NK-92 treated with Interleukin-12 subunit alpha and Interleukin-12 subunit beta, amount 100 ng/mL, for 24 hours (cell line): ENCODE measurements at regions not wholly inside any gene's neighbourhood (a gene's known extent, or its start where the extent isn't known, plus 50 kb on each side); places are given as distances from the start of the nearest gene placed in this dataset.
"Not testable (repeated sequence)": the region's sequence is repeated elsewhere in the genome, so short reads cannot be mapped to it uniquely, and the experiment has no call there.

Experiments used
- DNase-seq: peaks from one replicate; lab custom pipeline; 2025; lab: John Stamatoyannopoulos, UW

DNA sequence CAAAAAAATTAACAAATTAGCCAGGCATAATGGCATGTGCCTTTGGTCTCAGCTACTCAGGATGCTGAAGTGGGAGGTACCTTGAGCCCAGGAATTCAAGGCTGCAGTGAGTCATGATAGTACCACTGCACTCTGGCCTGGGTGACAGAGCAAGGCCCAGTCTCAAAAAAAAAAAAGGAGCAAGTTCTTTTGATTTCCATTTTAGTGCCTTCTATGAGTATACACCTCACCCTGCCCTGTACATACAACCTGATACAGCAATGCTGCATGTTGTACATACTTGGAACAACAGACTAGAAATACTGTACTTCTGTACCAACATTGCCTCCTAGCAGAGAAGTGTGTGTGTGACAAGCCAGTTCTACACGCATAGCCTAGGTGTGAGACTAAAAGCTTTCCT lies 97.3 kb upstream of the CARMIL1 start:
- DNase-seq, result no peak

DNA sequence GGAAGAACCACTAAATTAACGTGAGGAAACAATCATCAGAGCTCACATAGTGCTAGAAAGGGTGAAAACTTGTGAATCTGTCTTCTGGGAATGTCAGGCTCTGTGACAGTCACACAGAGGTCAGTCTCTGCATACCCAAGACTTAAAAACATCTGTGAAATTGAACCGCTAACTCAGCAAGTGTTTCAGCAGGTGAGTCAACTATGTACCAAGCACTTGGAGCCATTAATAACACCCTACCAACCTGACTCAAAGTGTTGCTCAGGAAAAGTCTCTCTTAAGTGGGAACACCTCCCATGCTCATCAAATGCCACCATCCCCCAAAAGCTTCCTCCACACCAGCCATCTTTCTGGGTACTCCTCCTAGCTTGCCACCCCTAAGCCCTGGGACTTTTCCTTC lies 92.3 kb upstream of the CARMIL1 start:
- DNase-seq, result no peak

DNA sequence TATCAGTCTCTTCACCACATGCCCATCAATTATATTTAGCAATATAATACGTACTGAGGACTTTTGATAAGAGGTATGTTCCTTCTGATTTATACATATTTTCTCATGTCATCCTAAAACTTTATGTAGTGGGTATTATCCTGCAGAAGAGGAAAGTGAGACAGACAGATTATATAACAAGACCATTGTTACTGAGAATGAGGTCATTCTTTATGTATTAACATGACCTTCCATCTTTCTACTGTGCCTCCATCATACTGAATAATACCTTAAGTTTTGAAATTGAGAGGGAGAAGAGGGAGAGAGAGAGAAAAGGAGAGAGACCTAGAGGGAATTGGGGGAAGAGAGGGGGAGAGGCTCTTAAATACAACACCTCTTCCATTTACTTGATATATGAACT lies 90.9 kb upstream of the CARMIL1 start:
- no peak for DNase-seq

DNA sequence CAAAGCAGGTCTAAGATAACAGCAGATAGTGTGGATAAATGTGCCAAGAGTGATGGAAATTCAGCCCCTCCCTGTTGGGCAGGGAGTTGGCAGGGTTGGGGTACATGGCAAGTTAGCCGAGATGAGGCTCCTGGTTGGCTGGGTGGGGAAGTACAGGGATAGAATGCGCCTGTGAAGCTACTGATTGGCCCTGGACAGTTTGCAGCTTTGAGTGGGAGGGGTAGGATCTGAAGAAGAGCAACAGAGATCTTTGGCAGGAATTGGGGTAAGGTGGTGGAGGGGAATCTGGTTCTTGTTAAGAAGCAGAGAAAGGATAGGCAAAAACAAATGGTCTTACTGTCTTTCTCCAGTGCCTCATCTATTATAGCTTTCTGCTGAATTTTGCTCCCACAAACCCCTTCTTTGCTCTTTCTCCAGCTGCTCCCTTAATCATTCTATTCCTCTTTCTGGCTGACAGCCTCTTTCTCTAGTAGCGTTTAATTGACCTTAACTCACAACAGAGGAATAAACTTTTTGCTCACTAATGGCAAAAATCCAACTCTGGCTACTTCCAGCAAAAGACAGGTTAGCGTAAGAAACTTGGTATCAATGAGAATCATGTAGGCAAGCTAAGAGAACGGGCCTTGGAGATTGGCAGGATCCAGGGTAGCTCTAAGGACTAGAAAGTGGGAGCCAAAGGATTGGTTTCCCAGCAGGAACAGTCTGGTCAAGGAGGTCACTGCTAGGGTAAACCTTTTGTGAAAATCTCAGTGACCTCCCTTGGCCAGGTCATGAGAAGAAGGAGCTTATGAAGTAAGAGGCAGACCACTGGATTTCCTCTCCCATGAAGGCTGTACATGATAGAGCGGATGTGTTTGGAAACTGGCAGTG lies 86.3 kb upstream of the CARMIL1 start:
- DNase-seq, result no peak

DNA sequence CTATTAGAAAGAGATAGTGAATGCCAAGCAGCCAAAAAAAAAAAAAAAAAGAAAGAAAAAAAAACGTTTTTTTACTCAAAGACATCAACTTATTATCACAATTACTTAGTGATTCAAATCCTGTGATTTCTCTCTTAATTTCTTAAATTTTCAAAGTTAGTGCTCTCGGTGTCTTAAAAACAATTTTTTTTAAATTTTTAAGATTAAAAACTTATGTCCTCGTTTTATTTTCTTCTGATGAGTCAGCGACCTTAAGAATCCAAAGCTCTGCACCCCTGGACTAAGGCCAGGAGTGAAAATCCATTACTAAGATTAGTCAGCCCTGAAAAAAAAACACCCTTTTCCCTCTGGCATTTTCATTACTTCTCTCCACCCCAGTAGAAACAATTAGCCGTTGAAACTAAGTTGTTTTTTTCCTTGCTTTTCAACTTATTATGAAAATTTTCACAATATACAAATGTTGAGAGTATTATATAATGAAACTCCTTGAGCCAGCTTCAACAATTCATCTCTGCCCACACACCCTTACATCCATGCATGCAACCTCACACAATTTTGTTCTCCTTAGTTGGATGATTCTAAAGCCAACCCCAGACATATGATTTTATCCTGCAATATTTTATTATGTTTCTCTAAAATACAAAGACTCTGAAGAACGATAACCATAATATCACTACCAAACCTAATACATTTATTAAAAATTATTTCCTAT lies 85.6 kb upstream of the CARMIL1 start:
- DNase-seq, result no peak

DNA sequence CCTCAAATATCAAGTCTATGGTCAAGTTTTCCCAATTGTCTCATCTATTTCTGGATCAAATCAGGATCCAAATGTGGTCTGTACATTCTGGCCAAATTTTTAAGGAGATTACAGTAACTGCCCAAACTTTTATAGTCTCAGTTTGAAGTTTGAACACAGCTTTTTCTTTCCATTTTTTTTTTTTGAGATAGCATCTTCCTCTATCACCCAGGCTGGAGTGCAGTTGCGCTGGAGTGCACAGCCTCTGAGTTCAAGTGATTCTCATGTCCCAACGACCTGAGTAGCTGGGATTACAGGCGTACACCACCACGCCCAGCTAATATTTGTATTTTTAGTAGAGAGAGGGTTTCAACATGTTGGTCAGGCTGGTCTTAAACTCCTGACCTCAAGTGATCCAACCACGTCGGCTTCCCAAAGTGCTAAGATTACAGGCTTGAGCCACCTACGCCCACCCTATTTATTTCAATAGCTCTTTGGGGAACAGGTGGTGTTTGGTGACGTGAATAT lies 84.9 kb upstream of the CARMIL1 start:
- no peak for DNase-seq

DNA sequence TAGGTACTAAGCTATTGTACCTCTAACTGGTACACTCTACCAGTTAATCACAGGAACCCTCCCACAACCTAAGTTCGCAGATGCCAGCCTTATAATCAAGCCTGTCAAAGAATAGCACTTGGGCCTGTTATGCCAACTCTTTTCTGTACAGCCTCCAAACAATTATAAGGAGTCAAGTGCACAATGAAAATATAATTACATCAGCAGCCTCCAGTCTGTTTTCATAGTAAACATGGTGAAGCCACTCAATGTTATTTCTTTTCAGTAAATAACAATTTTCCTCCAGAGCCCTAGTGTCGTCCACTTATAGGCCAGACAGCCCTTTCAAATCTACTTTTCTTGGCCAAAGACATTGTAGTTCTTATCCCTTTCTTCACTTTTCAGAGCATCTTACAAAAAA lies 82.7 kb upstream of the CARMIL1 start:
- DNase-seq, result no peak

DNA sequence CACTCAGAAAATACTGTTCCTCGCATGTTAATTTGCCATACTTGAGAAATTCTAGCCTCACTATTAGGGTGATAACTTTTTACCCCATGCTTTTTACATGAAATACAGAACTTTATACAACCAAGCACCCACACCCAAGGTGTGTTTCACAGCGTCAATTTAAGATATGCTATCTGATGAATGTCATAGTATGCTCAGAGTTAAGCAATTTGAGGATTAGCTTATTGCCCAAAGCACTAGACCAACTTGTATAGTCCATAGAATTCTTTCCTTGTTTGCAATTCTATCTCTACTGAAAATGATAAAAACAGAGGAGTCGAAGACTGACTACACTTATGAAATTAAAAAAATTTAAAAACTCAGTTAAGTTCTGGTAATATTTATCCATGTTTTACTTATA lies 82.1 kb upstream of the CARMIL1 start:
- no peak for DNase-seq

DNA sequence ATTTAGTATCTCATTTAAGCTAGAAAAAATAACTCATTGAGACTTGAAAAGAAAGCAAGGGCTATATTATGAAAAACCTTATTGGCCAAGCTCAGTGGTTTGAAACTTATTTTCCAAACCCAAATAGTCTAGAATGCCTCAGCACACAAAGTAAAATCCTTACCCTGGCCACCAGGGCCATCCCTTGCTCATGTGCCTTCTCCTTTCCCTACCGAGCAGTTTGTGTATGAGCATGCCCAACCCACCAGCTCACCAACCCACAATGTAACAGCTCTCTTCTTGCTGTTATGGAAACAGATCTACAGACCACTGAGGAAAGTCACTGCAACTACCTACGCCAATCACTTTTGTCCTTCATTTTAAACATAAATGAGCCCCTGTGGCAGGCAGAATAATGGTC lies 79.6 kb upstream of the CARMIL1 start:
- DNase-seq, result no peak

DNA sequence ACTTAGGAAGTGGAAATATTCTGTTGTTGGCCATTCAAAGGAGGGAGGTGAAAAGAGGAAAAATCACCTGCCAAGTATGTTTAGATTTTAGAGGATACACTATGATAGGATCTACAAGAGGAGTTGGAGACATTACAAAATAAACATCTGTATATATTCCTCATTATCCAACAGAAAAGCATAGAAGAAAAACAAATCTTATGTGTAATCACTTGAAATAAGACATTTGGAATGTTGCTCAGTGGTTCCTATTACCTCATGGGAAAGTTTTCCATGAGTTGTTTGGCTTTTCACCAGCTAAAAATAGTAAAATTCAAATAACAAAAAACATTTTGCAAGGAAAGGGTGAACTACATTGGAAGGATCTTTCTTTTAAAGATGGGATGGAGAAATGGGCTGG lies 76.7 kb upstream of the CARMIL1 start:
- no peak for DNase-seq

DNA sequence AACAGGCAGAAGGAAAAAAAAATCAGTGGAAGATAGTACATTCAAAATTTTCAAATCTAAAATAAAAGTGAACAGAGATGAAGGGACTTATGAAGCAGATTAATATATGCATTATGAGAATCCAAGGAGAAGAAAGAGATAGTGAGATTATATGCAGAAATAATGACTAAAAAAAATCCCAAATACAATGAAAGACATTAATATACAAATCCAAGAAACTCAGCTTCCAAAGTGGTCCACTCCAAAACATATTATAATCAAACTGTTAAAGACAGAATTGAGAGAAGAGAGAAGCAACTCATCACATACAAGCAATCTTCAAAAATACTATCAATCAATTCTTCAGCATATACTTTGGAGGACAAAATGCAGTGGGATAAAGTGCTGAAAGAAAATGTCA lies 73.5 kb upstream of the CARMIL1 start:
- no peak for DNase-seq

DNA sequence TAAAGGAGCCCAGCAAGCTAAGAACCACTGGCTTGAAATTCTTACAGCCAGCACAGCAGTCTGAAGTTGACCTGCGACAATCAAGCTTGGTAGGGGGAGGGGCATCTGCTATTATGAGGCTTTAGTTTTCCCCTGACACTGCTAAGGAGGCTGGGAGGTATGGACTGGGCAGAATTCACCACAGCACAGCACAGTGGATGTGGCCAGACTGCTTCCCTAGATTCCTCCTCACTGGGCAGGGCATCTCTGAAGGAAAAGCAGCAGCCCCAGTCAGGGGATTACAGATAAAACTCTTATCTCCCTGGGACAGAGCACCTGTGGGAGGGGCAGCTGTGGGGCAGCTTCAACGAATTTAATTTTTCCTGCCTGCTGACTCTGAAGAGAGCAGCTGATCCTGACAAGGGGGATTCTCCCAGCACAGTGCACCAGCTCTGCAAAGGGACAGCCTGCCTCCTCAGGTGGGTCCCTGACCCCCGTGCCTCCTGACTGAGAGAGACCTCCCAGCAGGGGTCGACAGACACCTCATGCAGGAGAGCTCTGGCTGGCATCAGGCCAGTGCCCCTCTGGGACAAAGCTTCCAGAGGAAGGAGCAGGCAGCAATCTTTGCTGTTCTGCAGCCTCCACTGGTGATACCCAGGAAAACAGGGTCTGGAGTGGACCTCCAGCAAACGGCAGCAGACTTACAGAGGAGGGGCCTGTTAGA lies 71.6 kb upstream of the CARMIL1 start:
- DNase-seq, result not testable (repeated sequence)

DNA sequence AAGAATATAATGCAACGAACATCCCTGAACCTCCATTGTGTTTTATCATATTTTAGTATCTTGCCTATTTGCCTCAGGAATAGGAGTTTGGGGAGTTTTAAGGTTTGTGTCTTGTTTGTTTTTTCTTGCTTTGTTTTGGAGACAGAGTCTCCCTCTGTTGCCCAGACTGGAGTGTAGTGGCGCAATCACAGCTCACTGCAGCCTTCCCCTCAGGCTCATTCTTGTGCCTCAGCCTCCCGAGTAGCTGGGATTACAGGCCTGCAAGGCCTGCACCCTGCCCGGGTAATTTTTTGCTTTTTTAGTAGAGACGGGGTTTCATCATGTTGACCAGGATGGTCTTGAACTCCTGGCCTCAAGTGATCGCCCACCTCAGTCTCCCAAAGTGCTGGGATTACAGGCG lies 63.3 kb upstream of the CARMIL1 start:
- no peak for DNase-seq

DNA sequence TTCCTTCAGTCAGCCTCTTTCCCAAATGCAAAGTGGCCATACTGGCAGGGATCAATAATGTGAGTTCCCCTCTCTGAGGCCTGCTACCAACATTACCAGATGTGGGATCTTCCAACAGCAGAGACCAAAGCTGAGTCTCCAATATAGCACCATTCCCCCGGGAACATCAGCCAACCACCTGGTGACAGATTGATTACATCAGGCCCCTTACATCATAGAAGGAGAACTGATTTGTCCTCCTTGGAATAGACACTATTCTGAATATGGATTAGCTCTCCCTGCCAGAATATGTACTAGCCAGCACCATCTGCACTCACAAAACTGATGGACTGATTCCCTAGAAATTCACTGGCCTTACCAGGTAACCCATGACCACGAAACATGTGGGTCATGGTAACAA lies 61.9 kb upstream of the CARMIL1 start:
- no peak for DNase-seq

DNA sequence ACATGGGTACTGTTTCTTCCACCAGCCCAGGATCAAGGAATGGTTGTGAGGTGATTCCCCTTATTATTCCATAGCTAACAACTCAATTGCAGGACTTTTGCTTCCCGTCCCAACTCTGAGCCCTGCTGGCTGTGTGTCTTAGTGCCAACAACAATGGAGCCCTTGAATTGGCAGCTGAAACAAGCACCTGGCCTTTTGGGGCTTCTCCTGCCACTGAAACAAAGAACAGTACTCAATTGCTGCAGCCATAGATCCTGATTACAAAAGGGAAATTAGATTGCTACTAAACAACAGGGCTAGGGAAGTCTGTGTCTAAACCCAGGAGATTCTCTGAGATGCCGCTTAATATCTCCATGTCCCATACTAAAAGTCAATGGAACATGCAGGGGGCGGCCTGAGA lies 61.3 kb upstream of the CARMIL1 start:
- DNase-seq, result no peak

DNA sequence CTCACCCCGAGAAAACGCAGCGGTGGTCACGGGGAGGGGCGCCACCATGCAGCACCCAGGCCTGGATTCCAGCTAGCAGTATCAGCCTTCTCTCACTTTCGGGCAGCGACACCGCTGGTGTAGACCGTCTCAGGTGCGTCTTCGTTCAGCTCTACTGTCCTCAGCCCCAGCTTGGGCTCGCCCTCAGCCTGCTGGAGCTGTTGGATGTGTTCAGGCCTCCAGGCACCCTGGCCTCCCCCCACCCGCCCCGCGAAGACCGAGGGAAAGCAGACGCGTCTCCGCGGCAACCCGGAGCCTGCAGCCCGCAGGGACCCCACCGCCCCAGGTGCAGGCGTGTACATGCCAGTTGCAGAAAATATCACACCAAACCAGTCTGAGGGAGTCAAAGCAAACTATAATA lies 60.8 kb upstream of the CARMIL1 start:
- no peak for DNase-seq

DNA sequence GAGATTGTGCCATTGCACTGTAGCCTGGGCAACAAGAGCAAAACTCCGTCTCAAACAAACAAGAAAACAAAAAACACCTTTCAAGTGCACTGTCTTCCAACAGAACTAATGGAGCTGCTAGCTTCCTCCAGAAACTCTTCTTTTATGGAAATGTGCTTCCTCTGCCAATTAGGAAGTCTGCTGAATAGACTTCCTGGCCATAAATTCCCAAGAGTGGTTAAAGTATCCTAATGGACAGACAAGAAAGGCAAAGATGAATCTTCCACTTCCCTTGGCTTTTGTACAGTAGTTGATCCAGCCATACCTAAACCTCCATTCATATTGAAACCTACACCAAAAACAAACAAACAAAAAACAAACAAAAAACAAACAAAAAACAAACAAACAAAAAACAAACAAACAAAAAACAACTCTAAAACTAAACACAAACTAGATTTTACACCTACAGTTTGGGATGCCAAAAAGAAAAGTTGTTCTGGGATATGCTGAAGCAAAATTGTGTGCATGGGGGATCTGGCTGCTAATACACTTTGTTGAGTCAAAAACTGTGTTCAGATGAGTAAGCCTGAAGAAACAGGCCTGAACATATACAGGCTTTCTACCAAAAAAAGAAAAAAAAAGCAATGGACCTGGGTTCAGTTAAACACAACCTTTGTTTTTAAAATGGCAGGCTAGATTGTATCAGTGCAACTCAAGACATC lies 59.8 kb upstream of the CARMIL1 start:
- DNase-seq, result no peak

DNA sequence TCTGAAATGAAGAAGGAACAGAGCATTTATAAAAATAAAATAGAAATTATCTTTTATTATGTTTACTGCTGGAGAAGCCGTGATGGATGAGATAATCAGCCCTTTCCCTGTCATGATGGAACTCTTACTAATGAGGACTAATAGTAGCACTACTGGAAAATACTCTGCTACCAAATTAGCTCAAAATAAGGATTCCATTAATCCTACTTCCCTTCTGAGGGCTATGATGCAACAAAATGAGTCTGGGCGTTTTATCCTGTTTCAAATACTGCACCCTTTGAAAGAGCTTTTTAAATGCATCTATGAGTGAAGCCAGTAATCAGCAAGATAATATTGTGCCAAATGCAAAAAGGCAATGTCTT lies 59.3 kb upstream of the CARMIL1 start:
- no peak for DNase-seq

DNA sequence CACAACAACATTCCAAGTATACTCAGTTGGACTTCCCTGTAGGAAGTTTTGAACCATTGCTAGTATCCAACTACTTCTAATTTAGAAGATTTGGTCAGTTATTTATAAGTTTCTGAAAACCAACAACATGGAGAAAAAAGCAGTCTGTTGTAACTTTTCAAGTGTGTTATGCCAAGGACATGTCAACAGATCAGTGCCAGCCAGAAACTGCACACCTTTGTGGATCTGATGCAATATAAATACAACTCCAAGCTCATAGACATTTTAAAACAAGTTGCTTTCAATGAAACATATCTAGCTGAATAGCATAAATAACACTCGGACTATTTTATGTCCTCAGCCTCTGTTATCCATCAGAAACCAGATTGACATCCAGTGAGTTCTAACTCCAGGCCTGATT lies 58.3 kb upstream of the CARMIL1 start:
- DNase-seq, result no peak

DNA sequence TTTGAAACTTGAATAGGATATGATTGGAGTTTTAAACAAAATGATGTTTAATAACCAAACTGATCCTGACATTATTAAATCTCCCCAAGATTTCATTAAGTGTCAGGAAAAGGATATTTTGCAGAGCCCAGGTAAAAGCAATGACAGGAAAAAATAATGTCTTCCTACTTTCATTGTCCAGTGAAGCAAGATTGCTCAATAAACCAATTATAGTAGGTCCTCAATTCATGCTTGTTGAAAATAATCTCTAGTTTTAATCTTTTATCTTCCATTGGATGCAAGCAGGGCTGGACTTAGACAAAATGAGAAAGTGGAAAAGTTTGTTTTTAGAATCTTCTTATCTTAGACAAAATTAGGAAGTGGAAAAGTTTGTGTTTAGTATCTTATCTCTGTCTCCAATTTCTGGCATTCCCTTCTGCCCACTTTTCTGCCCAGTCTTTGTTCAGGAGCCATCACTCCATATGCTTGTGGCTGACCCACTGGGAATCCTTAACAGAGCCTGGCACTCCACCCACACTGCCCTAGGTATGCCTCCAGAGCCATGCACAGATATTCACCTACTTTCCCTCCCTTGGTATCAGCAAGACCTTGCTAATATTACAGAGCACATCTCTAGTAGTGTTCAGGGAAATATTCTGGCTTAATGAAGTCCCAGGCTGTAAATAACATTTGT lies 57.0 kb upstream of the CARMIL1 start:
- no peak for DNase-seq

DNA sequence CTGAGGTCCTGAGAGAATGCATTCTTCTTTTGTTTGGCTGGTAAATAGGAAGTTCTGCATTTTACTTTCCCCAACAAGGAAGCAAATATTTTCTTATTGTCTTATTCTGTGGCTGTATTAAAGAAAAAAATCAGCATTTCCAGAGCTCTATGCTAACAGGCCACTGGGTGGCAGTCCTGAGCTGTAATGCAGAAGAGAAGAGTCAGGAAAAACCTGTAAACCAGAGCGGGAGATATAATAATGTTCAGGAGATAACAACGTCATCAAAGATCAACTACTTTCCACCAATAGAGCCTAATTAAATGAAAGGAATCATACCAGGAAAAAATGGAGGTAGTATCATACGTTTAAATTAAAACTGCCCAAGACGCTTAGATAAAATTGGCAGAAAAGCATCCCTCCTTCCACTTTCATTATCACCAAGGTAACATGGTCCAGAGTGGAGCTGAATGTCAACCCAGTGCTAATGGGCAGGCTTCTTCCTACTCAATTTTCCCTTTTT lies 55.6 kb upstream of the CARMIL1 start:
- DNase-seq, result peak; percentile 27

DNA sequence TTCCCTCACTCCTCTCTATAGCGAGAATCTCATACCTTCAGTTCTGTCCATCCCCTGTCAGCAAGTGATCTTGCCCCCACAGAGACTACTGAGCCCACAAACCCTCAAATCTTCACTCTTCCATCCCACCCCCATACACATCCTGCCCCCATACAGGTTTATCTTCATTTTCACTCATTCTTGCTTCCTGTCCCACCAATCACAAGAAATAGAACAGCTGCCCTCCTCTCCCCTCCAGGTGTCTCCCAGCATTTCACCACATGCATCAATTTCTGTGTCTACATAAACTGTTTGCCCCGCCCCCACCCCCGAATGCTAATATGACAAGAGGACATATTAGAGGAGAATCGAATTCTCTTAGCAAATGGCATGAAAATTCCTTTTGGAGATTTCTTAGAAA lies 54.9 kb upstream of the CARMIL1 start:
- DNase-seq, result no peak
